OCI-LY1 (cell line): ENCODE measurements at regions not wholly inside any gene's neighbourhood (a gene's known extent, or its start where the extent isn't known, plus 50 kb on each side); places are given as distances from the start of the nearest gene placed in this dataset.

ENCODE experiments used
- H2AFZ ChIP-seq: fragments of 200-600 bp; sonication (generic), shearing (Covaris generic); 2 replicates; pipeline ENCODE4 v1.6.0; 2014; ENCODE audit warnings: antibody characterized with exemption, mild to moderate bottlenecking, low read length
- H3F3A ChIP-seq: fragments of 200-600 bp; sonication (generic), shearing (Covaris generic); 2 replicates; pipeline ENCODE4 v1.6.0; 2014; ENCODE audit warnings: mild to moderate bottlenecking, antibody characterized with exemption, low read length, moderate library complexity; ENCODE audit not compliant: insufficient read depth
- H3K27ac ChIP-seq: fragments of 200-600 bp; sonication (generic); 2 replicates; pipeline ENCODE4 v1.5.1; 2014; ENCODE audit warnings: low read length, mixed run types, mild to moderate bottlenecking, low read depth; ENCODE audit not compliant: poor library complexity, severe bottlenecking
- H3K27me3 ChIP-seq: fragments of 200-600 bp; sonication (generic); 2 replicates; pipeline ENCODE4 v1.6.0; 2014; ENCODE audit warnings: antibody characterized with exemption, mild to moderate bottlenecking, low read length, moderate library complexity; ENCODE audit not compliant: insufficient read depth
- H3K36me3 ChIP-seq: fragments of 200-600 bp; sonication (generic); 2 replicates; pipeline ENCODE4 v1.6.1; 2014; ENCODE audit warnings: mild to moderate bottlenecking, antibody characterized with exemption, low read length, moderate library complexity, mixed read lengths; ENCODE audit not compliant: insufficient read depth
- H3K4me1 ChIP-seq: fragments of 200-600 bp; sonication (generic); 2 replicates; pipeline ENCODE4 v1.5.1; 2014; ENCODE audit warnings: mild to moderate bottlenecking, low read length, moderate library complexity; ENCODE audit not compliant: insufficient read depth, severe bottlenecking
- H3K4me2 ChIP-seq: fragments of 200-600 bp; sonication (generic), shearing (Covaris generic); 2 replicates; pipeline ENCODE4 v1.6.1; 2014; ENCODE audit warnings: low read length
- H3K4me3 ChIP-seq: fragments of 200-600 bp; sonication (generic); 2 replicates; pipeline ENCODE4 v1.5.1; 2014; ENCODE audit warnings: low read length, low read depth, mild to moderate bottlenecking, mixed read lengths; ENCODE audit not compliant: poor library complexity, severe bottlenecking
- H3K79me2 ChIP-seq: fragments of 200-600 bp; shearing (Covaris generic); 2 replicates; pipeline ENCODE4 v1.6.1; 2016; ENCODE audit warnings: mixed run types, low read length, mixed read lengths; ENCODE audit not compliant: insufficient read depth
- H3K9ac ChIP-seq: fragments of 200-600 bp; sonication (generic), shearing (Covaris generic); 2 replicates; pipeline ENCODE4 v1.6.1; 2014; ENCODE audit warnings: mild to moderate bottlenecking, low read length, mixed read lengths
- H3K9me2 ChIP-seq: fragments of 200-600 bp; sonication (generic), shearing (Covaris generic); 2 replicates; pipeline ENCODE4 v1.6.1; 2014; ENCODE audit warnings: low read depth, mild to moderate bottlenecking, low read length, mixed read lengths
- H3K9me3 ChIP-seq: fragments of 200-600 bp; shearing (Covaris generic); 2 replicates; pipeline ENCODE4 v1.6.1; 2014; ENCODE audit warnings: low read length, mixed read lengths
- H4K20me1 ChIP-seq: fragments of 200-600 bp; sonication (generic), shearing (Covaris generic); 2 replicates; pipeline ENCODE4 v1.6.0; 2016; ENCODE audit warnings: mild to moderate bottlenecking, low read length; ENCODE audit not compliant: insufficient read depth
- EZH2 ChIP-seq: fragments of 200-600 bp; sonication (generic), shearing (Covaris generic); IDR thresholded peaks from 2 replicates; pipeline ENCODE4 v1.8.0; 2017; ENCODE audit warnings: borderline replicate concordance, mixed run types, mild to moderate bottlenecking, antibody characterized with exemption, low read length, moderate library complexity, mixed read lengths
- TF ChIP-seq, protein P1 (sequence below): fragments of 200-600 bp; sonication (generic), shearing (Covaris generic); IDR thresholded peaks from 2 replicates; pipeline ENCODE4 v1.5.1; 2017; ENCODE audit warnings: mild to moderate bottlenecking, antibody characterized with exemption, low read length, moderate library complexity, mixed read lengths

DNA sequence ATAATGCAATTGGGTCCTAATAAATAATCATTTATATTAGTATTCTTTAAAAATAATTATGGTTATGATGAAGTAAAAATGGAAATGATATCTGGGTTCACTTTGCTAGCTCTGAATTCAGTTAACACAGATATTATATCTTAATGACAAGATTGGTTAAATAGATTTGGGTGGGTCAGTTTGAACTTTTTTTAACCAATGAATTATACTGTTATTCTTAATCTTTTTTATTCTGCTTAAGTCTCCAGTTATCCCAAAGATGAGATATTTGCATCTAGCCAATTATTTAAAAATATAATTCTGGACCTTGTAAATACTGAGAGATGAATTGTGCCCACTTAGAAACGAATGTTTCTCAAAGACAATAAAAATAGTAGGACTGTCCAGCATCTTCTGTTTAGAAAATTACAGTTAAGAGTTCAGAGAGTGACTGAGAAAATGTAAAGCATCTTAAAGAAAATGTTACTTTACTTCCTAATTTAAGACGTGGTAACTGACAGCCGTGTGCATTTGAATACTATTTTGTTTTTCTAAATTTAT lies 345.2 kb downstream of the USP25 start:
- TF ChIP-seq, protein P1, sequence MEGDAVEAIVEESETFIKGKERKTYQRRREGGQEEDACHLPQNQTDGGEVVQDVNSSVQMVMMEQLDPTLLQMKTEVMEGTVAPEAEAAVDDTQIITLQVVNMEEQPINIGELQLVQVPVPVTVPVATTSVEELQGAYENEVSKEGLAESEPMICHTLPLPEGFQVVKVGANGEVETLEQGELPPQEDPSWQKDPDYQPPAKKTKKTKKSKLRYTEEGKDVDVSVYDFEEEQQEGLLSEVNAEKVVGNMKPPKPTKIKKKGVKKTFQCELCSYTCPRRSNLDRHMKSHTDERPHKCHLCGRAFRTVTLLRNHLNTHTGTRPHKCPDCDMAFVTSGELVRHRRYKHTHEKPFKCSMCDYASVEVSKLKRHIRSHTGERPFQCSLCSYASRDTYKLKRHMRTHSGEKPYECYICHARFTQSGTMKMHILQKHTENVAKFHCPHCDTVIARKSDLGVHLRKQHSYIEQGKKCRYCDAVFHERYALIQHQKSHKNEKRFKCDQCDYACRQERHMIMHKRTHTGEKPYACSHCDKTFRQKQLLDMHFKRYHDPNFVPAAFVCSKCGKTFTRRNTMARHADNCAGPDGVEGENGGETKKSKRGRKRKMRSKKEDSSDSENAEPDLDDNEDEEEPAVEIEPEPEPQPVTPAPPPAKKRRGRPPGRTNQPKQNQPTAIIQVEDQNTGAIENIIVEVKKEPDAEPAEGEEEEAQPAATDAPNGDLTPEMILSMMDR, result no peak
- no peak for TF ChIP-seq EZH2
- no peaks in the 10 kb centered on the region for H3F3A ChIP-seq
- no peak overlapping the region for H3K27ac ChIP-seq
- H3K9me2 ChIP-seq, result no peaks in the 10 kb centered on the region
- H2AFZ ChIP-seq, result no peak overlapping the region
- no peak overlapping the region for H3K9ac ChIP-seq
- H4K20me1 ChIP-seq, result no peaks in the 10 kb centered on the region
- H3K4me2 ChIP-seq, result no peak overlapping the region
- no peaks in the 10 kb centered on the region for H3K36me3 ChIP-seq
- H3K4me3 ChIP-seq, result no peak overlapping the region
- H3K79me2 ChIP-seq, result no peaks in the 10 kb centered on the region
- H3K4me1 ChIP-seq, result no peaks in the 10 kb centered on the region
- no peaks in the 10 kb centered on the region for H3K27me3 ChIP-seq
- H3K9me3 ChIP-seq, result no peaks in the 10 kb centered on the region

DNA sequence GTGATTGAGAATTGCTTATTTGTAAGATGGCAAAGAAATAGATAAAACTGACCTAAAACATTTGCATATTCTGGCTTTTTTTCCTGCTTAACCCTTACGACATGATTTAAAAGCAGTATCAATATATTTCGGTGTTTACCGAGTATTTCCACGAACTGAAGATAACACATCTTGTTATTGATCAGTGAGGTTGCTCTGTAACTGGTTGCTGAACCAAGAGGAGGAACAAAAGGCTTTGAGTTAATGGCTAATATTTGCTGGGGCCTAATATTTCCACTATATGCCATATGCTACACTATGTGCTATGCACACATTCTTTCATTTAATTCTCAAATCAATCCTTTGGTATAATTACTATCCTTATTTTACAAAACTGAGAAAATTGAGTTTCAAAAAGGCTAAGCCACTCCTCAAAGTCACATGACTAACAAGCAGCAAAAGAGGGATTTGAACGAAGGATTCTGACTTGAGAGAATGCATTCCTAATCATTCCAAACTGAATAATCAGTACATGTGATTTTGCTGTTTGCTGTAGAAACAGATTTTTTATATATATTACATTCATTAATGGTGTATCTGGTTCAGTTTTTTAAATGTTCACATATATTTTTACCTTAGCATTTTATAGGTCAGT lies 346.0 kb downstream of the USP25 start:
- Histone ChIP-seq H3K4me1 (no peaks in the 10 kb centered on the region), H3K79me2 (no peaks in the 10 kb centered on the region), H3K4me2 (no peak overlapping the region), H3F3A (no peaks in the 10 kb centered on the region), H2AFZ (no peak overlapping the region), H3K9me3 (no peaks in the 10 kb centered on the region), H3K36me3 (no peaks in the 10 kb centered on the region), H3K9me2 (no peaks in the 10 kb centered on the region), H3K9ac (no peak overlapping the region), H3K27ac (no peak overlapping the region), H3K27me3 (no peaks in the 10 kb centered on the region), H4K20me1 (no peaks in the 10 kb centered on the region), H3K4me3 (no peak overlapping the region)
- TF ChIP-seq EZH2, result no peak
- TF ChIP-seq, protein P1, result no peak

DNA sequence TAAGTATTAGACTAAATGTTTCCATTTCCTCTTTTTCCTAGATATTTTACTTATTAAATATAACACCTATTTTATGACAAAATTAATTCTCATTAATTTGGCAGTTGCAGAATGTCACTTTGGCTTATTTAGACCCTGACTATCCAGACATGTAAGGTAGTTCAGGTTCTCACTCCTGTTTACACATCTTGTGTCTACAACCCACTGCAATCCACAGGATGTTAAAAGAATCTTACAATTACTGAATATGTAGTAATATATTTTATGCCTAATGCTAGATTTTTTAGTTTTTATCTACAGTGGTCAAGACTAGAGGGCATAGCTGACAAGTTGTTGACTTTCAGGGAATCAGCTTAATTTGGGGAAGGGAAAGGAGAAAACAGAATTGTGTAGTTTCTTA lies 346.7 kb downstream of the USP25 start:
- Histone ChIP-seq H3K9me2 (no peaks in the 10 kb centered on the region), H3K79me2 (no peaks in the 10 kb centered on the region), H3K9me3 (no peaks in the 10 kb centered on the region), H2AFZ (no peak overlapping the region), H3K9ac (no peak overlapping the region), H3K4me3 (no peak overlapping the region), H3K36me3 (no peaks in the 10 kb centered on the region), H3K27ac (no peak overlapping the region), H4K20me1 (no peaks in the 10 kb centered on the region), H3K27me3 (no peaks in the 10 kb centered on the region), H3K4me1 (no peaks in the 10 kb centered on the region), H3F3A (no peaks in the 10 kb centered on the region), H3K4me2 (no peak overlapping the region)
- TF ChIP-seq EZH2, result no peak
- TF ChIP-seq, protein P1, result no peak
